ENCODE measurements at regions not wholly inside any gene's neighbourhood (a gene's known extent, or its start where the extent isn't known, plus 50 kb on each side); places are given as distances from the start of the nearest gene placed in this dataset.

DNA sequence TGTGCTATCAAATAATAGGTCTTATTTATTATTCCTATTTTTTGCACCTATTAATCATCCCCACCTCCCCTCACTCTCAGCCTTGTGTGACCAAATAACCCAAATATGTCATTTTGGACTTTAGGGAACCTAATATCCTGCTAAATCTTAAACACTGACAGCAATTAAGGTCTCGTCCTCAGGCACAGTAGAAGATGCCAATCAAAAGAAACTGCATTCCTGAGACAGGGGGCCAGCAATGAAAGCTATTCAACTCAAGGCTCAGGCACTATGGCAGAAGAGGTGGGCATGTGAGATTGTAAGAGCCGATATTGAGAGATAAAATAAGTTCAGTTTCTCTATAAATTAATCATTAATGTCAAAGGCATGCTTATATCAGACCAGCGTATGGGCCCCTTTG, 1437.7 kb upstream of the PCDH9 start:
- no peak overlapping the region for H2AFZ ChIP-seq (ENCODE audit: control insufficient read depth, low read length)
- H3K9me1 ChIP-seq (ENCODE audit: control insufficient read depth, extremely low read depth, insufficient read depth, low read length) = no peaks in the 10 kb centered on the region
- H3K27ac ChIP-seq (ENCODE audit: control insufficient read depth, insufficient read depth, low read length) = no peak overlapping the region
- dilution Hi-C loops (cut with MboI; ENCODE audit: extremely low pct_ligation_motif_present, low sequenced_read_pairs) = no loop called here
- no peaks in the 10 kb centered on the region for H3K79me2 ChIP-seq (ENCODE audit: control insufficient read depth, insufficient read depth, low read length)
- H3K4me2 ChIP-seq (ENCODE audit: control insufficient read depth, extremely low read depth, insufficient read depth, low read depth, low read length) = no peak overlapping the region
- DNase-seq (ENCODE audit: low read depth, low spot score) (no peak), FAIRE-seq (no peak)
- no peak overlapping the region for H3K9ac ChIP-seq (ENCODE audit: control insufficient read depth, extremely low read depth, insufficient read depth, low read length)
- H3K36me3 ChIP-seq (ENCODE audit: control insufficient read depth in 2 of 2, extremely low read depth in 1 of 2, insufficient read depth in 2 of 2, low read length in 2 of 2) = no peaks in the 10 kb centered on the region
- H3K4me3 ChIP-seq (ENCODE audit: control insufficient read depth in 2 of 3, extremely low read depth in 1 of 3, insufficient read depth in 2 of 3, low read depth in 1 of 3, low read length in 3 of 3) = no peak overlapping the region
- no peaks in the 10 kb centered on the region for H4K20me1 ChIP-seq (ENCODE audit: control insufficient read depth, extremely low read depth, insufficient read depth, low read length)
- no peaks in the 10 kb centered on the region for H3K9me3 ChIP-seq (ENCODE audit: control insufficient read depth, low read depth, low read length)
- no peak for TF ChIP-seq EZH2 (IDR thresholded peaks at IDR 0.05; ENCODE audit: low read length)
- TF ChIP-seq, protein P1, sequence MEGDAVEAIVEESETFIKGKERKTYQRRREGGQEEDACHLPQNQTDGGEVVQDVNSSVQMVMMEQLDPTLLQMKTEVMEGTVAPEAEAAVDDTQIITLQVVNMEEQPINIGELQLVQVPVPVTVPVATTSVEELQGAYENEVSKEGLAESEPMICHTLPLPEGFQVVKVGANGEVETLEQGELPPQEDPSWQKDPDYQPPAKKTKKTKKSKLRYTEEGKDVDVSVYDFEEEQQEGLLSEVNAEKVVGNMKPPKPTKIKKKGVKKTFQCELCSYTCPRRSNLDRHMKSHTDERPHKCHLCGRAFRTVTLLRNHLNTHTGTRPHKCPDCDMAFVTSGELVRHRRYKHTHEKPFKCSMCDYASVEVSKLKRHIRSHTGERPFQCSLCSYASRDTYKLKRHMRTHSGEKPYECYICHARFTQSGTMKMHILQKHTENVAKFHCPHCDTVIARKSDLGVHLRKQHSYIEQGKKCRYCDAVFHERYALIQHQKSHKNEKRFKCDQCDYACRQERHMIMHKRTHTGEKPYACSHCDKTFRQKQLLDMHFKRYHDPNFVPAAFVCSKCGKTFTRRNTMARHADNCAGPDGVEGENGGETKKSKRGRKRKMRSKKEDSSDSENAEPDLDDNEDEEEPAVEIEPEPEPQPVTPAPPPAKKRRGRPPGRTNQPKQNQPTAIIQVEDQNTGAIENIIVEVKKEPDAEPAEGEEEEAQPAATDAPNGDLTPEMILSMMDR (optimal IDR thresholded peaks at IDR 0.05 in 1 of 3, IDR thresholded peaks at IDR 0.05 in 1 of 3, conservative IDR thresholded peaks at IDR 0.05 in 1 of 3; ENCODE audit: extremely low read depth in 1 of 3, insufficient read depth in 2 of 3, low read length in 3 of 3) = no peak
- H3K27me3 ChIP-seq (ENCODE audit: control insufficient read depth, extremely low read depth, insufficient read depth, low read length) = no peaks in the 10 kb centered on the region
- H3K4me1 ChIP-seq (ENCODE audit: control insufficient read depth, extremely low read depth, insufficient read depth, low read length) = no peaks in the 10 kb centered on the region

DNA sequence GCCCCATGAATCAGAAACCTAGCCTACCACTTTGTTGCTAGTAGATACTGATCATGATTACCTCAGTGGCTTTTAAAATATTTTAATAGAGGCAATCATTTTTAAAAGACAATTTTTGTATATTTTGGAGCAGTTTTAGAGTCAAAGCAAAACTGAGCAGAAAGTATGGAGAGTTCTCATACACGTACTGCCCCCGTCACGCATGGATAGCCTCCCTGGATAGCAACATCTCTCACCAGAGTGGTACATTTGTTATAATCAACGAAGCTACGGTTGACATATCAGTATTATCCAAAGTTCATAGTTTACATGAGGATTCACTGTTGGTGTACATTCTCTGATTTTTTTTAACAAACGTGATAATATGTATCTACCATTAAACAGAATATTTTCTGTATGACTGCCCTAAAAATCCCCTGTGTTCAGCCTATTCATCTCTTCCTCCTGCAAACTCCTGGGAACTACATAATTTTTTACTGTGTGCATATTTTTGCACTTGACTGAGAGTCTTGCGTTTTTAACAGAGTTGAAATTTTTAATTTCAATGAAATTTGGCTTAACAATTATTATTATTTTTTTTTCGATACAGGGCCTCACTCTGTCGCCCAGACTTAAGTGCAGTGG, 1436.8 kb upstream of the PCDH9 start:
- Histone ChIP-seq H2AFZ (ENCODE audit: control insufficient read depth, low read length) (no peak overlapping the region), H3K27me3 (ENCODE audit: control insufficient read depth, extremely low read depth, insufficient read depth, low read length) (no peaks in the 10 kb centered on the region), H3K4me2 (ENCODE audit: control insufficient read depth, extremely low read depth, insufficient read depth, low read depth, low read length) (no peak overlapping the region), H3K4me1 (ENCODE audit: control insufficient read depth, extremely low read depth, insufficient read depth, low read length) (no peaks in the 10 kb centered on the region), H3K9me3 (ENCODE audit: control insufficient read depth, low read depth, low read length) (no peaks in the 10 kb centered on the region), H3K9me1 (ENCODE audit: control insufficient read depth, extremely low read depth, insufficient read depth, low read length) (no peaks in the 10 kb centered on the region), H3K9ac (ENCODE audit: control insufficient read depth, extremely low read depth, insufficient read depth, low read length) (no peak overlapping the region), H3K4me3 (ENCODE audit: control insufficient read depth in 2 of 3, extremely low read depth in 1 of 3, insufficient read depth in 2 of 3, low read depth in 1 of 3, low read length in 3 of 3) (no peak overlapping the region), H3K27ac (ENCODE audit: control insufficient read depth, insufficient read depth, low read length) (no peak overlapping the region), H4K20me1 (ENCODE audit: control insufficient read depth, extremely low read depth, insufficient read depth, low read length) (no peaks in the 10 kb centered on the region), H3K79me2 (ENCODE audit: control insufficient read depth, insufficient read depth, low read length) (no peaks in the 10 kb centered on the region), H3K36me3 (ENCODE audit: control insufficient read depth in 2 of 2, extremely low read depth in 1 of 2, insufficient read depth in 2 of 2, low read length in 2 of 2) (no peaks in the 10 kb centered on the region)
- dilution Hi-C loops (cut with MboI; ENCODE audit: extremely low pct_ligation_motif_present, low sequenced_read_pairs) = no loop called here
- TF ChIP-seq, protein P1 (optimal IDR thresholded peaks at IDR 0.05 in 1 of 3, IDR thresholded peaks at IDR 0.05 in 1 of 3, conservative IDR thresholded peaks at IDR 0.05 in 1 of 3; ENCODE audit: extremely low read depth in 1 of 3, insufficient read depth in 2 of 3, low read length in 3 of 3) = no peak
- TF ChIP-seq EZH2 (IDR thresholded peaks at IDR 0.05; ENCODE audit: low read length) = no peak
- FAIRE-seq (no peak), DNase-seq (ENCODE audit: low read depth, low spot score) (no peak)

Measured in keratinocyte (primary cell).